GM10266 (cell line): ENCODE measurements at regions not wholly inside any gene's neighbourhood (a gene's known extent, or its start where the extent isn't known, plus 50 kb on each side); places are given as distances from the start of the nearest gene placed in this dataset.
"Not testable (repeated sequence)": the region's sequence is repeated elsewhere in the genome, so short reads cannot be mapped to it uniquely, and the experiment has no call there.

Experiments
- DNase-seq: peaks from one replicate; pipeline ENCODE4 v3.0.0; 2012; ENCODE audit errors: extremely low spot score
- CTCF ChIP-seq: IDR thresholded peaks from 2 replicates; pipeline ENCODE4 v1.5.1; 2012; ENCODE audit warnings: mild to moderate bottlenecking, low read depth; ENCODE audit not compliant: control insufficient read depth, insufficient read depth; ENCODE audit errors: missing control alignments

- no peak for TF ChIP-seq CTCF
- DNase-seq = no peak
Measured at GRCh38 chr5:116881921-116882531, 307.4 kb upstream of the SEMA6A start.

- TF ChIP-seq CTCF = no peak
- DNase-seq = no peak
Measured at GRCh38 chr5:116880601-116881000, 306.0 kb upstream of the SEMA6A start.

GRCh38 chr5:116880150-116880549 is 305.5 kb upstream of the SEMA6A start:
- no peak for DNase-seq
- TF ChIP-seq CTCF = no peak

- no peak for DNase-seq
- no peak for TF ChIP-seq CTCF
Measured at GRCh38 chr5:116876240-116876840, 301.7 kb upstream of the SEMA6A start.

GRCh38 chr5:116872986-116873385 is 298.4 kb upstream of the SEMA6A start:
- DNase-seq = no peak
- TF ChIP-seq CTCF = no peak

- no peak for DNase-seq
- TF ChIP-seq CTCF = no peak
Measured at GRCh38 chr5:116872486-116872885, 297.9 kb upstream of the SEMA6A start.

- not testable (repeated sequence) for DNase-seq
Measured at GRCh38 chr5:116867825-116868224, 293.2 kb upstream of the SEMA6A start.

GRCh38 chr5:116865651-116866050 is 291.0 kb upstream of the SEMA6A start:
- no peak for DNase-seq
- no peak for TF ChIP-seq CTCF
